ENCODE measurements at regions not wholly inside any gene's neighbourhood (a gene's known extent, or its start where the extent isn't known, plus 50 kb on each side); places are given as distances from the start of the nearest gene placed in this dataset.

- Mint-ChIP-seq H3K27ac (peak overlapping the region; percentile 91), H3K4me1 (peaks cover 9% of the 10 kb centered on the region)
Measured at GRCh38 chr13:80946008-80946802, 605.3 kb upstream of the SPRY2 start.

More at GRCh38 chr13:80946008-80946802, 605.3 kb upstream of the SPRY2 start:
- DNase-seq (ENCODE audit: low spot score) (no peak), ATAC-seq (no peak)
- H4K20me1 ChIP-seq (replicated peaks; ENCODE audit: insufficient read depth): no peaks in the 10 kb centered on the region
- H3K27me3 ChIP-seq (ENCODE audit: insufficient read depth): no peaks in the 10 kb centered on the region
- Mint-ChIP-seq H3K36me3 (ENCODE audit: low read depth) (no peaks in the 10 kb centered on the region; the same call in 2 of the 3 replicates), H3K4me3 (no peak overlapping the region), H3K9me3 (no peaks in the 10 kb centered on the region), H3K27me3 (ENCODE audit: insufficient read depth, low read depth, poor library complexity) (no peaks in the 10 kb centered on the region)
- no peaks in the 10 kb centered on the region for H3K36me3 ChIP-seq (ENCODE audit: insufficient read depth)
- H3K4me2 ChIP-seq: no peak overlapping the region
- peaks cover 4% of the 10 kb centered on the region; the same call in 1 of the 2 replicates for H3K4me1 ChIP-seq (ENCODE audit: insufficient read depth)
- no peak overlapping the region for H2AFZ ChIP-seq
- no peak overlapping the region for H3K4me3 ChIP-seq
- no peaks in the 10 kb centered on the region for H3F3A ChIP-seq (replicated peaks; ENCODE audit: low read depth)
- H3K79me2 ChIP-seq (replicated peaks; ENCODE audit: insufficient read depth): no peaks in the 10 kb centered on the region
- H3K9me2 ChIP-seq (ENCODE audit: insufficient read depth): no peaks in the 10 kb centered on the region
- no peak for TF ChIP-seq ETS1 (IDR thresholded peaks at IDR 0.05)
- TF ChIP-seq ZNF462 (CRISPR knock-in tag; IDR thresholded peaks at IDR 0.05): no peak
- TF ChIP-seq EZH2 (IDR thresholded peaks at IDR 0.05; ENCODE audit: low read depth, unreplicated experiment): no peak
- TF ChIP-seq STAT1 (IDR thresholded peaks at IDR 0.05; ENCODE audit: unreplicated experiment): no peak
- no peak for TF ChIP-seq JUNB (IDR thresholded peaks at IDR 0.05; ENCODE audit: unreplicated experiment)
- TF ChIP-seq NANOG (IDR thresholded peaks at IDR 0.05; ENCODE audit: borderline replicate concordance): no peak
- TF ChIP-seq EZH2phosphoT487 (IDR thresholded peaks at IDR 0.05; ENCODE audit: unreplicated experiment): no peak
- no peak for TF ChIP-seq CTCF (conservative IDR thresholded peaks at IDR 0.05; ENCODE audit: low read depth in 2 of 2)
- TF ChIP-seq POLR2AphosphoS5 (IDR thresholded peaks at IDR 0.05; ENCODE audit: low read depth): no peak
- TF ChIP-seq ZNF114 (CRISPR knock-in tag; IDR thresholded peaks at IDR 0.05): no peak
- no peak for TF ChIP-seq CREB1 (CRISPR knock-in tag; IDR thresholded peaks at IDR 0.05; ENCODE audit: low read depth)
- TF ChIP-seq REST (IDR thresholded peaks at IDR 0.05; ENCODE audit: unreplicated experiment): no peak
- peak overlapping the region; percentile 35; the same call in 1 of the 2 replicates for H3K27ac ChIP-seq (ENCODE audit: low read depth)
